ENCODE measurements at regions not wholly inside any gene's neighbourhood (a gene's known extent, or its start where the extent isn't known, plus 50 kb on each side); places are given as distances from the start of the nearest gene placed in this dataset.

- Histone ChIP-seq H3K9ac (no peak overlapping the region), H3F3A (replicated peaks; ENCODE audit: insufficient read depth) (no peaks in the 10 kb centered on the region), H4K20me1 (ENCODE audit: insufficient read depth) (no peaks in the 10 kb centered on the region), H3K9me3 (no peaks in the 10 kb centered on the region), H3K27ac (ENCODE audit: low read depth in 2 of 2, low read length in 1 of 2) (no peak overlapping the region), H3K79me2 (ENCODE audit: insufficient read depth) (no peaks in the 10 kb centered on the region), H2AFZ (ENCODE audit: low read depth) (no peak overlapping the region), H3K4me2 (no peak overlapping the region), H3K27me3 (ENCODE audit: insufficient read depth) (no peaks in the 10 kb centered on the region), H3K4me3 (ENCODE audit: low read depth in 2 of 2, low read length in 1 of 2) (no peak overlapping the region), H3K9me2 (no peaks in the 10 kb centered on the region), H3K36me3 (replicated peaks in 1 of 2; ENCODE audit: control insufficient read depth in 1 of 2, insufficient read depth in 2 of 2, low read length in 1 of 2) (no peaks in the 10 kb centered on the region), H3K4me1 (ENCODE audit: control insufficient read depth in 1 of 2, insufficient read depth in 2 of 2, low read depth in 1 of 2, low read length in 1 of 2) (no peaks in the 10 kb centered on the region)
- no peak for DNase-seq
- ChIA-PET POLR2A (no interaction called here), CTCF (no interaction called here)
- TF ChIP-seq JUND (IDR thresholded peaks at IDR 0.05) = no peak
- TF ChIP-seq REST (IDR thresholded peaks at IDR 0.05; ENCODE audit: low read depth, low read length) = no peak
- no peak for TF ChIP-seq TAF1 (IDR thresholded peaks at IDR 0.05; ENCODE audit: borderline replicate concordance, low read depth, low read length)
- TF ChIP-seq YY1 (IDR thresholded peaks at IDR 0.05; ENCODE audit: low read depth) = no peak
- WGBS (ENCODE audit: low lambda C conversion rate) = 59% methylated on average over 1 of the region's 1 CpG
These were observed 223.4 kb downstream of the CSNK1G3 start for GRCh38 chr5:123735384-123735783.

DNA sequence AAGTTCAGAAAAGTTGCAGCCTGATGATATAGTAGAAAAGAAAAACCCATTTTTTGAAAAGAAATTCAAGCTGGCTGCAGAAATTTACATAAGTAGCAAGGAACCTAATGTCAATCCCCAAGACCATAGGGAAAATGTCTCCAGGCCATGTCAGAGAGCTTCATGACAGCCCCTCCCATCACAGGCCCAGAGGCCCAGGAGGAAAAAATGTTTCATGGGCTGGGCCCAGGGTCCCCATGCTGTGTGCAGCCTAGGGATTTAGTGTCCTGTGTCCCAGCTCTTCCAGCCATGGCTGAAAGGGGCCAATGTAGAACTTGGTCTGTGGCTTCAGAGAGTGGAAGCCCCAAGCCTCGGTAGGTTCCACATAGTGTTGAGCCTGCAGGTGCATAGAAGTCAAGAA, 220.3 kb downstream of the CSNK1G3 start:
- H3K9me2 ChIP-seq = no peaks in the 10 kb centered on the region
- H3K9ac ChIP-seq = no peak overlapping the region
- H3K4me1 ChIP-seq (ENCODE audit: control insufficient read depth in 1 of 2, insufficient read depth in 2 of 2, low read depth in 1 of 2, low read length in 1 of 2) = no peaks in the 10 kb centered on the region
- no peak overlapping the region for H2AFZ ChIP-seq (ENCODE audit: low read depth)
- ChIA-PET CTCF (no interaction called here), POLR2A (no interaction called here)
- no peaks in the 10 kb centered on the region for H3K79me2 ChIP-seq (ENCODE audit: insufficient read depth)
- DNase-seq = no peak
- H3K9me3 ChIP-seq = no peaks in the 10 kb centered on the region
- H3K27ac ChIP-seq (ENCODE audit: low read depth in 2 of 2, low read length in 1 of 2) = no peak overlapping the region
- no peaks in the 10 kb centered on the region for H4K20me1 ChIP-seq (ENCODE audit: insufficient read depth)
- WGBS (ENCODE audit: low lambda C conversion rate) = 50% methylated on average over 1 of the region's 1 CpG
- H3F3A ChIP-seq (replicated peaks; ENCODE audit: insufficient read depth) = no peaks in the 10 kb centered on the region
- H3K27me3 ChIP-seq (ENCODE audit: insufficient read depth) = no peaks in the 10 kb centered on the region
- no peak for TF ChIP-seq SMC3 (IDR thresholded peaks at IDR 0.05; ENCODE audit: low read depth, low read length)
- no peak for TF ChIP-seq REST (IDR thresholded peaks at IDR 0.05; ENCODE audit: low read depth, low read length)
- TF ChIP-seq, protein P1, sequence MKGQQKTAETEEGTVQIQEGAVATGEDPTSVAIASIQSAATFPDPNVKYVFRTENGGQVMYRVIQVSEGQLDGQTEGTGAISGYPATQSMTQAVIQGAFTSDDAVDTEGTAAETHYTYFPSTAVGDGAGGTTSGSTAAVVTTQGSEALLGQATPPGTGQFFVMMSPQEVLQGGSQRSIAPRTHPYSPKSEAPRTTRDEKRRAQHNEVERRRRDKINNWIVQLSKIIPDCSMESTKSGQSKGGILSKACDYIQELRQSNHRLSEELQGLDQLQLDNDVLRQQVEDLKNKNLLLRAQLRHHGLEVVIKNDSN (IDR thresholded peaks at IDR 0.05; ENCODE audit: borderline replicate concordance, low read depth) = no peak
- no peak for TF ChIP-seq SIN3A (IDR thresholded peaks at IDR 0.05; ENCODE audit: borderline replicate concordance, low read depth, low read length)
- TF ChIP-seq TAF1 (IDR thresholded peaks at IDR 0.05; ENCODE audit: borderline replicate concordance, low read depth, low read length) = no peak
- TF ChIP-seq YY1 (IDR thresholded peaks at IDR 0.05; ENCODE audit: low read depth) = no peak
- TF ChIP-seq, protein P2, sequence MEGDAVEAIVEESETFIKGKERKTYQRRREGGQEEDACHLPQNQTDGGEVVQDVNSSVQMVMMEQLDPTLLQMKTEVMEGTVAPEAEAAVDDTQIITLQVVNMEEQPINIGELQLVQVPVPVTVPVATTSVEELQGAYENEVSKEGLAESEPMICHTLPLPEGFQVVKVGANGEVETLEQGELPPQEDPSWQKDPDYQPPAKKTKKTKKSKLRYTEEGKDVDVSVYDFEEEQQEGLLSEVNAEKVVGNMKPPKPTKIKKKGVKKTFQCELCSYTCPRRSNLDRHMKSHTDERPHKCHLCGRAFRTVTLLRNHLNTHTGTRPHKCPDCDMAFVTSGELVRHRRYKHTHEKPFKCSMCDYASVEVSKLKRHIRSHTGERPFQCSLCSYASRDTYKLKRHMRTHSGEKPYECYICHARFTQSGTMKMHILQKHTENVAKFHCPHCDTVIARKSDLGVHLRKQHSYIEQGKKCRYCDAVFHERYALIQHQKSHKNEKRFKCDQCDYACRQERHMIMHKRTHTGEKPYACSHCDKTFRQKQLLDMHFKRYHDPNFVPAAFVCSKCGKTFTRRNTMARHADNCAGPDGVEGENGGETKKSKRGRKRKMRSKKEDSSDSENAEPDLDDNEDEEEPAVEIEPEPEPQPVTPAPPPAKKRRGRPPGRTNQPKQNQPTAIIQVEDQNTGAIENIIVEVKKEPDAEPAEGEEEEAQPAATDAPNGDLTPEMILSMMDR (IDR thresholded peaks at IDR 0.05) = no peak
- no peak overlapping the region for H3K4me3 ChIP-seq (ENCODE audit: low read depth in 2 of 2, low read length in 1 of 2)
- H3K36me3 ChIP-seq (replicated peaks in 1 of 2; ENCODE audit: control insufficient read depth in 1 of 2, insufficient read depth in 2 of 2, low read length in 1 of 2) = no peaks in the 10 kb centered on the region
- no peak overlapping the region for H3K4me2 ChIP-seq

Measured in SK-N-SH (cell line).